ENCODE measurements at regions not wholly inside any gene's neighbourhood (a gene's known extent, or its start where the extent isn't known, plus 50 kb on each side); places are given as distances from the start of the nearest gene placed in this dataset.

GRCh38 chr10:25761937-25762336, 172.1 kb upstream of the MYO3A start:
- H3K27me3 ChIP-seq = no peaks in the 10 kb centered on the region
- no peaks in the 10 kb centered on the region for H3K36me3 ChIP-seq
- no peak for DNase-seq (ENCODE audit: extremely low spot score in 2 of 2)
- no peaks in the 10 kb centered on the region for H3K9me3 ChIP-seq
- H3K4me3 ChIP-seq = no peak overlapping the region
- H3K27ac ChIP-seq = no peak overlapping the region
- intact Hi-C loops (cut with DNase I) = no loop called here
- TF ChIP-seq CTCF (IDR thresholded peaks at IDR 0.05) (no peak), POLR2A (IDR thresholded peaks at IDR 0.05) (no peak), POLR2AphosphoS5 (IDR thresholded peaks at IDR 0.05; ENCODE audit: insufficient read depth in 1 of 2, low read depth in 1 of 2) (no peak)
- H3K4me1 ChIP-seq = no peaks in the 10 kb centered on the region

- H3K9me3 ChIP-seq = no peaks in the 10 kb centered on the region
- intact Hi-C loops (cut with DNase I) = no loop called here
- no peaks in the 10 kb centered on the region for H3K4me1 ChIP-seq
- TF ChIP-seq CTCF (IDR thresholded peaks at IDR 0.05) = no peak
- no peak for TF ChIP-seq POLR2A (IDR thresholded peaks at IDR 0.05)
- no peak for TF ChIP-seq POLR2AphosphoS5 (IDR thresholded peaks at IDR 0.05; ENCODE audit: insufficient read depth in 1 of 2, low read depth in 1 of 2)
- no peak for DNase-seq (ENCODE audit: extremely low spot score in 2 of 2)
- H3K27me3 ChIP-seq = no peaks in the 10 kb centered on the region
- H3K27ac ChIP-seq = no peak overlapping the region
- H3K4me3 ChIP-seq = no peak overlapping the region
- H3K36me3 ChIP-seq = no peaks in the 10 kb centered on the region
Observed at GRCh38 chr10:25766213-25766612, 167.8 kb upstream of the MYO3A start.

GRCh38 chr10:25766687-25767221, 167.3 kb upstream of the MYO3A start:
- Histone ChIP-seq H3K4me1 (no peaks in the 10 kb centered on the region), H3K27me3 (no peaks in the 10 kb centered on the region), H3K4me3 (no peak overlapping the region), H3K9me3 (no peaks in the 10 kb centered on the region), H3K36me3 (no peaks in the 10 kb centered on the region), H3K27ac (no peak overlapping the region)
- TF ChIP-seq POLR2AphosphoS5 (IDR thresholded peaks at IDR 0.05; ENCODE audit: insufficient read depth in 1 of 2, low read depth in 1 of 2) = no peak
- TF ChIP-seq CTCF (IDR thresholded peaks at IDR 0.05) = no peak
- no peak for TF ChIP-seq POLR2A (IDR thresholded peaks at IDR 0.05)
- intact Hi-C loops (cut with DNase I) = no loop called here
- DNase-seq (ENCODE audit: extremely low spot score in 2 of 2) = no peak

- Histone ChIP-seq H3K27ac (no peak overlapping the region), H3K9me3 (no peaks in the 10 kb centered on the region), H3K4me1 (no peaks in the 10 kb centered on the region), H3K4me3 (no peak overlapping the region), H3K36me3 (no peaks in the 10 kb centered on the region), H3K27me3 (no peaks in the 10 kb centered on the region)
- no peak for TF ChIP-seq CTCF (IDR thresholded peaks at IDR 0.05)
- no peak for TF ChIP-seq POLR2AphosphoS5 (IDR thresholded peaks at IDR 0.05; ENCODE audit: insufficient read depth in 1 of 2, low read depth in 1 of 2)
- TF ChIP-seq POLR2A (IDR thresholded peaks at IDR 0.05) = no peak
- no peak for DNase-seq (ENCODE audit: extremely low spot score in 2 of 2)
- intact Hi-C loops (cut with DNase I) = no loop called here
Observed at GRCh38 chr10:25768167-25768566, 165.9 kb upstream of the MYO3A start.

- no peak for DNase-seq (ENCODE audit: extremely low spot score in 2 of 2)
- Histone ChIP-seq H3K36me3 (no peaks in the 10 kb centered on the region), H3K9me3 (no peaks in the 10 kb centered on the region), H3K27me3 (no peaks in the 10 kb centered on the region), H3K4me3 (no peak overlapping the region), H3K27ac (no peak overlapping the region), H3K4me1 (no peaks in the 10 kb centered on the region)
- intact Hi-C loops (cut with DNase I) = no loop called here
- TF ChIP-seq POLR2AphosphoS5 (IDR thresholded peaks at IDR 0.05; ENCODE audit: insufficient read depth in 1 of 2, low read depth in 1 of 2) = no peak
- TF ChIP-seq POLR2A (IDR thresholded peaks at IDR 0.05) = no peak
- no peak for TF ChIP-seq CTCF (IDR thresholded peaks at IDR 0.05)
Observed at GRCh38 chr10:25778646-25779045, 155.4 kb upstream of the MYO3A start.
